Mammary epithelial cell (primary cell): ENCODE measurements at regions not wholly inside any gene's neighbourhood (a gene's known extent, or its start where the extent isn't known, plus 50 kb on each side); places are given as distances from the start of the nearest gene placed in this dataset.

ENCODE experiments used
- CTCF ChIP-seq, 2 donors: IDR thresholded peaks in 1 of 2; conservative IDR thresholded peaks in 1 of 2; 2 replicates each; pipeline ENCODE4 v1.5.1; 2011 to 2012; ENCODE audit warnings: inconsistent platforms in 2 of 2, low read length in 2 of 2, mild to moderate bottlenecking in 2 of 2, control low read depth in 1 of 2, low read depth in 1 of 2; ENCODE audit not compliant: insufficient read depth in 1 of 2; ENCODE audit errors: extremely low read depth in 1 of 2
- EZH2 ChIP-seq: IDR thresholded peaks from 2 replicates; pipeline ENCODE4 v1.6.1; 2012; ENCODE audit warnings: low read length, inconsistent platforms, borderline replicate concordance

GRCh38 chr12:42706321-42706720, 116.8 kb upstream of the PRICKLE1 start:
- TF ChIP-seq CTCF (conservative IDR thresholded peaks at IDR 0.05 in 1 of 2, IDR thresholded peaks at IDR 0.05 in 1 of 2; ENCODE audit: extremely low read depth in 1 of 2, insufficient read depth in 1 of 2, low read depth in 1 of 2, low read length in 2 of 2): no peak
- no peak for TF ChIP-seq EZH2
